SK-N-SH (cell line): ENCODE measurements at regions not wholly inside any gene's neighbourhood (a gene's known extent, or its start where the extent isn't known, plus 50 kb on each side); places are given as distances from the start of the nearest gene placed in this dataset.

ENCODE experiments used
- CTCF ChIP-seq: fragments of 200-600 bp; sonication (generic); IDR thresholded peaks from 2 replicates; pipeline ENCODE4 v1.6.1; 2017; ENCODE audit warnings: antibody characterized with exemption, mild to moderate bottlenecking, moderate library complexity
- REST ChIP-seq: IDR thresholded peaks from 2 replicates; pipeline ENCODE4 v1.6.1; 2012; ENCODE audit warnings: mild to moderate bottlenecking, low read depth, low read length, moderate library complexity

- TF ChIP-seq CTCF (no peak), REST (no peak)
Measured at GRCh38 chr10:24035761-24036160, 173.2 kb upstream of the KIAA1217 start.
